Osteoblast (primary cell): ENCODE measurements at regions not wholly inside any gene's neighbourhood (a gene's known extent, or its start where the extent isn't known, plus 50 kb on each side); places are given as distances from the start of the nearest gene placed in this dataset.

Experiments used
- DNase-seq: peaks from one replicate; pipeline ENCODE4 v3.0.0; 2011; ENCODE audit warnings: low spot score, mixed read lengths; ENCODE audit not compliant: insufficient read length; ENCODE audit errors: missing footprints
- H2AFZ ChIP-seq: 2 replicates; pipeline ENCODE4 v1.6.0; 2011; ENCODE audit warnings: mild to moderate bottlenecking, low read length
- H3K27ac ChIP-seq: 2 replicates; pipeline ENCODE4 v1.5.1; 2011; ENCODE audit warnings: mild to moderate bottlenecking, low read depth, low read length, moderate library complexity
- H3K27me3 ChIP-seq: 2 replicates; pipeline ENCODE4 v1.6.0; 2012; ENCODE audit warnings: mild to moderate bottlenecking, control low read depth, inconsistent platforms, low read length, moderate library complexity; ENCODE audit not compliant: insufficient read depth
- H3K36me3 ChIP-seq: 2 replicates; pipeline ENCODE4 v1.5.1; 2011; ENCODE audit warnings: mild to moderate bottlenecking, low read length, control low read depth, moderate library complexity; ENCODE audit not compliant: insufficient read depth
- H3K4me1 ChIP-seq: 2 replicates; pipeline ENCODE4 v1.5.1; 2011; ENCODE audit warnings: mild to moderate bottlenecking, low read length, control low read depth, moderate library complexity; ENCODE audit not compliant: insufficient read depth
- H3K4me2 ChIP-seq: 2 replicates; pipeline ENCODE4 v1.6.0; 2011; ENCODE audit warnings: mild to moderate bottlenecking, low read length; ENCODE audit not compliant: insufficient read depth
- H3K4me3 ChIP-seq: fragments of 200-600 bp; sonication (generic); 3 replicates; pipeline ENCODE4 v1.5.1; 2012; ENCODE audit warnings: mild to moderate bottlenecking, low read length, inconsistent platforms; ENCODE audit not compliant: insufficient read depth
- H3K79me2 ChIP-seq: 2 replicates; pipeline ENCODE4 v1.6.0; 2012; ENCODE audit warnings: mild to moderate bottlenecking, low read length, control low read depth, inconsistent platforms; ENCODE audit not compliant: insufficient read depth
- H3K9me3 ChIP-seq: 2 replicates; pipeline ENCODE4 v1.5.1; 2011; ENCODE audit warnings: low read depth, low read length, control low read depth
- H4K20me1 ChIP-seq: 2 replicates; pipeline ENCODE4 v1.6.0; 2012; ENCODE audit warnings: mild to moderate bottlenecking, low read length, control low read depth; ENCODE audit not compliant: insufficient read depth
- TF ChIP-seq, protein P1 (sequence below): IDR thresholded peaks from 2 replicates; pipeline ENCODE4 v1.5.1; 2011; ENCODE audit warnings: mild to moderate bottlenecking, low read depth, low read length, moderate library complexity; ENCODE audit errors: extremely low read depth

DNA sequence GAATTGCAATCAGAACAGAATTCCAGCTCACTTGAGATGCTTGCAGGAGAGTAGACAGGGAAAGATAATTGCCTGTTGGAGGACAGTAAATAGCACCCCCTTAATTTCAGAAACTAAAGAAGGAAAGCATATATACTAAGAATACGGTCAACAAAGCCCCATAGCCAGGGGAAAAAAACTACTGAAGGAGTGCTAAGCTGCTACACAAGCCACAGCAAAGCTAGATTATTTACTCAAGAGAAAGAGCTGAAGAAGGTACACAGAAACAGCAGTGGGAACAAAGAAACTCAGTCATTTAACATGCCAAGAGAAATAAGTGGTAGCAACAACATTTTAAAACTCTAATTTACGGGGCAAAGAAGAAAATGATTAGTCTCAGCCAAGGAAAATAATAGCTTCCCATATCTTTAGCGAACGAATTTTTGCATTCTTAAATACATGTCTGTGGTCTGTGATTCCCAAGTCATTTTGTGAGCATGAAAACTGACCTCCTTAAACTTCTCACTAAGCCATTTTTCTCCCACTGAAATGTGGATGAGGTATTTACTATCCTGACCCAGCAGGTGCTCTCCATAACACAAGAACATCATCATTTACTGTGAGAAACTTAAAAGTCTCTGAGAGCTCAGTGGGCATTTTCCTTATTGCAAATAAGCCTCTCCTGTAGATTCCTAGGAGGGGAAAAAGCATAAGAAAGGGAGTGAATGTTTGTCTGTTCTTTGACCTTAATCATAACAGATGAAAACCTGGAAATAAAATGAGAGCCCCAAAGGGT lies 196.0 kb downstream of the PAX3 start:
- H3K4me3 ChIP-seq = no peak overlapping the region
- H3K4me2 ChIP-seq = no peak overlapping the region
- no peaks in the 10 kb centered on the region for H3K4me1 ChIP-seq
- no peaks in the 10 kb centered on the region for H3K9me3 ChIP-seq
- H3K36me3 ChIP-seq = no peaks in the 10 kb centered on the region
- no peak overlapping the region for H3K27ac ChIP-seq
- no peak overlapping the region for H2AFZ ChIP-seq
- H3K79me2 ChIP-seq = no peaks in the 10 kb centered on the region
- no peaks in the 10 kb centered on the region for H4K20me1 ChIP-seq
- no peak for DNase-seq
- H3K27me3 ChIP-seq = no peaks in the 10 kb centered on the region
- TF ChIP-seq, protein P1, sequence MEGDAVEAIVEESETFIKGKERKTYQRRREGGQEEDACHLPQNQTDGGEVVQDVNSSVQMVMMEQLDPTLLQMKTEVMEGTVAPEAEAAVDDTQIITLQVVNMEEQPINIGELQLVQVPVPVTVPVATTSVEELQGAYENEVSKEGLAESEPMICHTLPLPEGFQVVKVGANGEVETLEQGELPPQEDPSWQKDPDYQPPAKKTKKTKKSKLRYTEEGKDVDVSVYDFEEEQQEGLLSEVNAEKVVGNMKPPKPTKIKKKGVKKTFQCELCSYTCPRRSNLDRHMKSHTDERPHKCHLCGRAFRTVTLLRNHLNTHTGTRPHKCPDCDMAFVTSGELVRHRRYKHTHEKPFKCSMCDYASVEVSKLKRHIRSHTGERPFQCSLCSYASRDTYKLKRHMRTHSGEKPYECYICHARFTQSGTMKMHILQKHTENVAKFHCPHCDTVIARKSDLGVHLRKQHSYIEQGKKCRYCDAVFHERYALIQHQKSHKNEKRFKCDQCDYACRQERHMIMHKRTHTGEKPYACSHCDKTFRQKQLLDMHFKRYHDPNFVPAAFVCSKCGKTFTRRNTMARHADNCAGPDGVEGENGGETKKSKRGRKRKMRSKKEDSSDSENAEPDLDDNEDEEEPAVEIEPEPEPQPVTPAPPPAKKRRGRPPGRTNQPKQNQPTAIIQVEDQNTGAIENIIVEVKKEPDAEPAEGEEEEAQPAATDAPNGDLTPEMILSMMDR = no peak

DNA sequence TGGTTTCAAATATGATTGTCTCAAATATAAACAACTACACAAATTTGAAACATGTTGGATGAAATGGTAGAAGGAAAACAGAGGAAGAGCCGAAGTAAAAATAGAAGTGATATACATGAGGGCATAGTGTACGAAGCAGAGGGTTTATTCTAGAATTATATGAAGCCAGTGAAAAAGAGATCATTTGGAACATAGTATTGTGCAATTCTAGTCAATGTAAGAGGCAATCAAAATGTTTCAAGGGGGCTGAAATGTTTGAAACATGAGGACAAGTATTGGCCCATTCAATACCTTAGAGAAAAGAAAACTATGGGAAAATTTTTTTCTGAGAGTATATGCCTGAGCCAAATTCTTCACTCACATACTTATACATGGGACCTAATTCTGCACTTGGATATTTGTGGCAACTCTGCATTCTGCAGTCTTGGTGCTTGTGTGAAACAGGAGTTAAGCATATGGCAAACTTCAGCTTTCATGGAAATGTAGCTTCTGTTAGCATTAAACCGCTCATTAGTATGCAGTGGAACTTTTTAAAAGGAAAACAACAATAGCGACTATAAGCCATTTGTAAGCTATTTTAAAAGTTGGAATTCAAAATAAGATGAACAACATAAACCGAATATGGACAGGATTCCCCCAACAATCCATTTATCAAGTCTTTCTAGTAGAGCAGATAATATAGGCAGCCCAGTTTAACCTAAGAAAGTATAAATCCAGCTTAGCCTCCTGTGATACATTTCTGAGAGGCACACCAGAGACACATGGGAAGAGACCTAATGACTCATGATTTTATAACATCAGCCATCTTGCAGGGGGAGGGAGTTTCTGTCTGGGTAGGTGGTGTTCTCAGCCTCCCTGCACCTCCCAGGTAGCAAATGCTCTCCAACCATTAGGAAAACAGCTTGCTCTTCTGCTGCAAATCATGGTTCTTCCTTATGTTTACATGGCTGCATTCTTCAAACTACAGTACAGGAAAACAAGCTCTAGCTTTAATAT lies 197.8 kb downstream of the PAX3 start:
- Histone ChIP-seq H3K36me3 (no peaks in the 10 kb centered on the region), H3K79me2 (no peaks in the 10 kb centered on the region), H3K27ac (no peak overlapping the region), H3K4me3 (no peak overlapping the region), H4K20me1 (no peaks in the 10 kb centered on the region), H3K27me3 (no peaks in the 10 kb centered on the region), H3K9me3 (no peaks in the 10 kb centered on the region), H2AFZ (no peak overlapping the region), H3K4me1 (no peaks in the 10 kb centered on the region), H3K4me2 (no peak overlapping the region)
- DNase-seq = no peak
- TF ChIP-seq, protein P1 = no peak

DNA sequence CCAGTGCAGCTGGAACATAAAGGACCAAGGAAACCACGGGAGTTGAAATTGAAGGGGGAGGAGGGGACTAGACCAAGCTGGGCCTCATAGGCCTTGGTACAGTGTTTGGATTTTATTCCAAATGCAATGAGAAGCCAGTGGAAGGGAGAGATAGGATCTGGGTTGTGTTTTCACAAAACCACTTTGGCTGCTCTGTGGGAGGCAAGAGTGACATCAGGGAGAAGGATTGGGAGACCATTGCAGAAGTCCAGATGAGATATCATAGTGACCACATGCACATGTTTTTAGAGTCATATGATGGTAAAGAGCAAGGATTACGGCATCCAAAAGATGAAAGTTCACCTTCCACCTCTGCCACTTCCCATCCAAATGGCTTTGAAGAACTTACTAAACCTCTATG lies 210.2 kb downstream of the PAX3 start:
- Histone ChIP-seq H3K36me3 (no peaks in the 10 kb centered on the region), H3K4me2 (no peak overlapping the region), H3K79me2 (no peaks in the 10 kb centered on the region), H3K27ac (no peak overlapping the region), H4K20me1 (no peaks in the 10 kb centered on the region), H3K27me3 (no peaks in the 10 kb centered on the region), H3K4me3 (no peak overlapping the region), H2AFZ (no peak overlapping the region), H3K4me1 (no peaks in the 10 kb centered on the region), H3K9me3 (no peaks in the 10 kb centered on the region)
- no peak for DNase-seq
- TF ChIP-seq, protein P1 = no peak

DNA sequence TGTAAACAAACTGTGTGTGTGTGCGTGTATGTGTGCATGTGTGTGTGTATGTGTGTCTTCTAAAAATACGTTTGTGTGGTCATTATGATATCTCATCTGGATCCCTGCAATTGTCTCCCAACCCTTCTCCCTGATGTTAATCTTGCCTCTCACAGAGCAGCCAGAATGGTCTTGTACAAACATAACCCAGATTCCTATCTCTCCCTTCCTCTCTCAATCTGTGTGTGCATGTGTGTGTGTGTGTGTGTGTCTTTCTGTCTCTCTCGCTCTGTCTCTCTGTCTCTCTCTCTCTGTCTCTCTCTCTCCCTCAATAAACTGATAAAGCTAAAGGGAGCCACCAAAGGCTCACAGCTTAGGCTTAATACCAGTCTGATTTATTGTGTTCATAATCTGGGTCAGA lies 210.8 kb downstream of the PAX3 start:
- Histone ChIP-seq H3K4me1 (no peaks in the 10 kb centered on the region), H3K4me2 (no peak overlapping the region), H3K36me3 (no peaks in the 10 kb centered on the region), H4K20me1 (no peaks in the 10 kb centered on the region), H3K27ac (no peak overlapping the region), H2AFZ (no peak overlapping the region), H3K79me2 (no peaks in the 10 kb centered on the region), H3K4me3 (no peak overlapping the region), H3K27me3 (no peaks in the 10 kb centered on the region), H3K9me3 (no peaks in the 10 kb centered on the region)
- TF ChIP-seq, protein P1 = no peak
- peak; percentile 31 for DNase-seq
